ENCODE measurements at regions not wholly inside any gene's neighbourhood (a gene's known extent, or its start where the extent isn't known, plus 50 kb on each side); places are given as distances from the start of the nearest gene placed in this dataset.

GRCh38 chr2:128748835-128749605, 430.4 kb upstream of the HS6ST1 start:
- Histone ChIP-seq H3K4me3 (ENCODE audit: low read depth, low read length) (no peak overlapping the region), H3K36me3 (ENCODE audit: control insufficient read depth, insufficient read depth, low read length) (no peaks in the 10 kb centered on the region), H3K27me3 (replicated peaks; ENCODE audit: control insufficient read depth, insufficient read depth, low read length) (no peaks in the 10 kb centered on the region; the same call in 1 of the 2 replicates), H3K4me1 (no peaks in the 10 kb centered on the region), H3K9me3 (no peaks in the 10 kb centered on the region)
- POLR2A ChIA-PET: no interaction called here
- CTCF ChIA-PET: no interaction called here
- Mint-ChIP-seq H3K4me1 (ENCODE audit: low read depth, unreplicated experiment) (no peaks in the 10 kb centered on the region), H3K9me3 (ENCODE audit: unreplicated experiment) (no peaks in the 10 kb centered on the region), H3K4me3 (ENCODE audit: unreplicated experiment) (no peak overlapping the region), H3K27ac (ENCODE audit: unreplicated experiment) (no peak overlapping the region), H3K36me3 (ENCODE audit: insufficient read depth, unreplicated experiment) (no peaks in the 10 kb centered on the region), H3K27me3 (ENCODE audit: insufficient read depth, unreplicated experiment) (peaks cover 21% of the 10 kb centered on the region)
- intact Hi-C loops (cut with micrococcal nuclease; ENCODE audit: unreplicated experiment): no loop called here
- no TSS peak for BruUV-seq (replicated peaks)
- no peak for TF ChIP-seq CTCF (IDR thresholded peaks at IDR 0.05; ENCODE audit: insufficient read depth in 1 of 2, low read depth in 1 of 2, low read length in 1 of 2, severe bottlenecking in 1 of 2, unreplicated experiment in 1 of 2)
- no peak for DNase-seq

GRCh38 chr2:128750328-128751165, 431.9 kb upstream of the HS6ST1 start:
- no peak overlapping the region for H3K4me3 Mint-ChIP-seq (ENCODE audit: unreplicated experiment)
- H3K36me3 Mint-ChIP-seq (ENCODE audit: insufficient read depth, unreplicated experiment): no peaks in the 10 kb centered on the region
- no peaks in the 10 kb centered on the region for H3K4me1 Mint-ChIP-seq (ENCODE audit: low read depth, unreplicated experiment)
- H3K27me3 ChIP-seq (replicated peaks; ENCODE audit: control insufficient read depth, insufficient read depth, low read length): no peaks in the 10 kb centered on the region; the same call in 1 of the 2 replicates
- H3K4me3 ChIP-seq (ENCODE audit: low read depth, low read length): no peak overlapping the region
- peaks cover 24% of the 10 kb centered on the region for H3K27me3 Mint-ChIP-seq (ENCODE audit: insufficient read depth, unreplicated experiment)
- no TSS peak for BruUV-seq (replicated peaks)
- POLR2A ChIA-PET: no interaction called here
- no peak overlapping the region for H3K27ac Mint-ChIP-seq (ENCODE audit: unreplicated experiment)
- H3K9me3 Mint-ChIP-seq (ENCODE audit: unreplicated experiment): no peaks in the 10 kb centered on the region
- CTCF ChIA-PET: no interaction called here
- intact Hi-C loops (cut with micrococcal nuclease; ENCODE audit: unreplicated experiment): loop anchor here (2.0 kb wide), 1 partner anchor 28 kb away; no protein-coding TSS in a partner anchor
- no peaks in the 10 kb centered on the region for H3K4me1 ChIP-seq
- H3K36me3 ChIP-seq (ENCODE audit: control insufficient read depth, insufficient read depth, low read length): no peaks in the 10 kb centered on the region
- no peak for TF ChIP-seq CTCF (IDR thresholded peaks at IDR 0.05; ENCODE audit: insufficient read depth in 1 of 2, low read depth in 1 of 2, low read length in 1 of 2, severe bottlenecking in 1 of 2, unreplicated experiment in 1 of 2)
- no peak for DNase-seq
- H3K9me3 ChIP-seq: no peaks in the 10 kb centered on the region

GRCh38 chr2:128751746-128752145, 433.1 kb upstream of the HS6ST1 start:
- intact Hi-C loops (cut with micrococcal nuclease; ENCODE audit: unreplicated experiment): loop anchor here (2.0 kb wide), 1 partner anchor 29 kb away; no protein-coding TSS in a partner anchor
- Mint-ChIP-seq H3K4me1 (ENCODE audit: low read depth, unreplicated experiment) (no peaks in the 10 kb centered on the region), H3K27ac (ENCODE audit: unreplicated experiment) (no peak overlapping the region), H3K36me3 (ENCODE audit: insufficient read depth, unreplicated experiment) (no peaks in the 10 kb centered on the region), H3K27me3 (ENCODE audit: insufficient read depth, unreplicated experiment) (peaks cover 20% of the 10 kb centered on the region), H3K9me3 (ENCODE audit: unreplicated experiment) (no peaks in the 10 kb centered on the region), H3K4me3 (ENCODE audit: unreplicated experiment) (no peak overlapping the region)
- Histone ChIP-seq H3K27me3 (replicated peaks; ENCODE audit: control insufficient read depth, insufficient read depth, low read length) (no peaks in the 10 kb centered on the region; the same call in 1 of the 2 replicates), H3K4me3 (ENCODE audit: low read depth, low read length) (no peak overlapping the region), H3K4me1 (no peaks in the 10 kb centered on the region), H3K9me3 (no peaks in the 10 kb centered on the region), H3K36me3 (ENCODE audit: control insufficient read depth, insufficient read depth, low read length) (no peaks in the 10 kb centered on the region)
- ChIA-PET POLR2A (no interaction called here), CTCF (no interaction called here)
- TF ChIP-seq CTCF (IDR thresholded peaks at IDR 0.05; ENCODE audit: insufficient read depth in 1 of 2, low read depth in 1 of 2, low read length in 1 of 2, severe bottlenecking in 1 of 2, unreplicated experiment in 1 of 2): no peak
- no TSS peak for BruUV-seq (replicated peaks)
- no peak for DNase-seq

All from Caco-2 (cell line).